ENCODE measurements at regions not wholly inside any gene's neighbourhood (a gene's known extent, or its start where the extent isn't known, plus 50 kb on each side); places are given as distances from the start of the nearest gene placed in this dataset.

GRCh38 chr11:95534809-95535208, 254.8 kb downstream of the FAM76B start:
- Histone ChIP-seq H3K4me1 (ENCODE audit: insufficient read depth, low read length, poor library complexity, severe bottlenecking) (no peaks in the 10 kb centered on the region), H3K4me3 (ENCODE audit: low read depth, low read length, poor library complexity, severe bottlenecking) (no peak overlapping the region), H3K27ac (ENCODE audit: low read depth, low read length, poor library complexity, severe bottlenecking) (no peak overlapping the region), H3K36me3 (ENCODE audit: insufficient read depth, low read length, poor library complexity, severe bottlenecking) (no peaks in the 10 kb centered on the region), H3K27me3 (replicated peaks; ENCODE audit: insufficient read depth, low read depth, low read length, poor library complexity) (peaks cover 25% of the 10 kb centered on the region), H3K9me3 (ENCODE audit: low read depth, low read length, poor library complexity, severe bottlenecking) (no peaks in the 10 kb centered on the region)
- ChIA-PET CTCF (no interaction called here), POLR2A (ENCODE audit: low non-redundant PET) (no interaction called here)
- DNase-seq (ENCODE audit: low spot score), result no peak
- intact Hi-C loops (cut with micrococcal nuclease; ENCODE audit: unreplicated experiment), result no loop called here
- TF ChIP-seq EZH2 (IDR thresholded peaks at IDR 0.05; ENCODE audit: borderline replicate concordance, low read depth, low read length, poor library complexity, severe bottlenecking) (no peak), CTCF (conservative IDR thresholded peaks at IDR 0.05; ENCODE audit: low read depth, low read length) (no peak)
- BruUV-seq (replicated peaks), result no TSS peak

GRCh38 chr11:95534226-95534625, 255.4 kb downstream of the FAM76B start:
- Histone ChIP-seq H3K27ac (ENCODE audit: low read depth, low read length, poor library complexity, severe bottlenecking) (no peak overlapping the region), H3K36me3 (ENCODE audit: insufficient read depth, low read length, poor library complexity, severe bottlenecking) (no peaks in the 10 kb centered on the region), H3K4me3 (ENCODE audit: low read depth, low read length, poor library complexity, severe bottlenecking) (no peak overlapping the region), H3K9me3 (ENCODE audit: low read depth, low read length, poor library complexity, severe bottlenecking) (no peaks in the 10 kb centered on the region), H3K27me3 (replicated peaks; ENCODE audit: insufficient read depth, low read depth, low read length, poor library complexity) (peaks cover 23% of the 10 kb centered on the region), H3K4me1 (ENCODE audit: insufficient read depth, low read length, poor library complexity, severe bottlenecking) (no peaks in the 10 kb centered on the region)
- intact Hi-C loops (cut with micrococcal nuclease; ENCODE audit: unreplicated experiment), result no loop called here
- no peak for DNase-seq (ENCODE audit: low spot score)
- TF ChIP-seq CTCF (conservative IDR thresholded peaks at IDR 0.05; ENCODE audit: low read depth, low read length) (no peak), EZH2 (IDR thresholded peaks at IDR 0.05; ENCODE audit: borderline replicate concordance, low read depth, low read length, poor library complexity, severe bottlenecking) (no peak)
- BruUV-seq (replicated peaks), result no TSS peak
- POLR2A ChIA-PET (ENCODE audit: low non-redundant PET), result no interaction called here
- CTCF ChIA-PET, result no interaction called here

- TF ChIP-seq CTCF (conservative IDR thresholded peaks at IDR 0.05; ENCODE audit: low read depth, low read length) (no peak), EZH2 (IDR thresholded peaks at IDR 0.05; ENCODE audit: borderline replicate concordance, low read depth, low read length, poor library complexity, severe bottlenecking) (no peak)
- Histone ChIP-seq H3K36me3 (ENCODE audit: insufficient read depth, low read length, poor library complexity, severe bottlenecking) (no peaks in the 10 kb centered on the region), H3K4me1 (ENCODE audit: insufficient read depth, low read length, poor library complexity, severe bottlenecking) (no peaks in the 10 kb centered on the region), H3K4me3 (ENCODE audit: low read depth, low read length, poor library complexity, severe bottlenecking) (no peak overlapping the region), H3K27me3 (replicated peaks; ENCODE audit: insufficient read depth, low read depth, low read length, poor library complexity) (peaks cover 5% of the 10 kb centered on the region), H3K9me3 (ENCODE audit: low read depth, low read length, poor library complexity, severe bottlenecking) (no peaks in the 10 kb centered on the region), H3K27ac (ENCODE audit: low read depth, low read length, poor library complexity, severe bottlenecking) (no peak overlapping the region)
- POLR2A ChIA-PET (ENCODE audit: low non-redundant PET), result no interaction called here
- intact Hi-C loops (cut with micrococcal nuclease; ENCODE audit: unreplicated experiment), result no loop called here
- DNase-seq (ENCODE audit: low spot score), result no peak
- CTCF ChIA-PET, result no interaction called here
- BruUV-seq (replicated peaks), result no TSS peak
Observed at GRCh38 chr11:95531116-95531515, 258.5 kb downstream of the FAM76B start.

All from A673 (cell line).